ENCODE measurements at regions not wholly inside any gene's neighbourhood (a gene's known extent, or its start where the extent isn't known, plus 50 kb on each side); places are given as distances from the start of the nearest gene placed in this dataset.
A peak's percentile ranks its signal among the peaks of the same experiment; 100 is the strongest.

DNA sequence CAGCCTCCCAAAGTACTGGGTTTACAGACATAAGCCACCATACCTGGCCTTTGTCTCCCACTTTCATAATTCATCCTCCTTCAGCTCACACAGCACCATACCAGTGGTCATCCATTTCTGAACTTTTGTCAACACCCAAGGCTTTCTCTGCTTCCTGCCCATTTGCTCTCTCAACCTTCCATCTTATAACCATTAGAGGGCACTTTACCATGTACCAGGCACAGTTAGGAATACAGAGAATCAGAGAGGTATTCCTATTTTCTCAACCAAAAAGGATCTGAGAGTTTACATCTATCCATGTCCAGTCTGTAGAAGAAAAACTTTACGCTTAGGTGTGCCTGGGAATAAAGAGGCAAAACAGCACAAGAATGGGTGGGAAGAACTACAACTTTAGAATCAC is 397.6 kb downstream of the BUD13 start:
- TF ChIP-seq, protein P1, sequence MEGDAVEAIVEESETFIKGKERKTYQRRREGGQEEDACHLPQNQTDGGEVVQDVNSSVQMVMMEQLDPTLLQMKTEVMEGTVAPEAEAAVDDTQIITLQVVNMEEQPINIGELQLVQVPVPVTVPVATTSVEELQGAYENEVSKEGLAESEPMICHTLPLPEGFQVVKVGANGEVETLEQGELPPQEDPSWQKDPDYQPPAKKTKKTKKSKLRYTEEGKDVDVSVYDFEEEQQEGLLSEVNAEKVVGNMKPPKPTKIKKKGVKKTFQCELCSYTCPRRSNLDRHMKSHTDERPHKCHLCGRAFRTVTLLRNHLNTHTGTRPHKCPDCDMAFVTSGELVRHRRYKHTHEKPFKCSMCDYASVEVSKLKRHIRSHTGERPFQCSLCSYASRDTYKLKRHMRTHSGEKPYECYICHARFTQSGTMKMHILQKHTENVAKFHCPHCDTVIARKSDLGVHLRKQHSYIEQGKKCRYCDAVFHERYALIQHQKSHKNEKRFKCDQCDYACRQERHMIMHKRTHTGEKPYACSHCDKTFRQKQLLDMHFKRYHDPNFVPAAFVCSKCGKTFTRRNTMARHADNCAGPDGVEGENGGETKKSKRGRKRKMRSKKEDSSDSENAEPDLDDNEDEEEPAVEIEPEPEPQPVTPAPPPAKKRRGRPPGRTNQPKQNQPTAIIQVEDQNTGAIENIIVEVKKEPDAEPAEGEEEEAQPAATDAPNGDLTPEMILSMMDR (IDR thresholded peaks at IDR 0.05; ENCODE audit: low read depth, low read length) = 0 out of 2 replicates have a peak, but pooled peaks have one; percentile 5
- TF ChIP-seq EZH2phosphoT487 (IDR thresholded peaks at IDR 0.05; ENCODE audit: low read depth) = no peak

Measured in OCI-LY3 (cell line).